H4 (cell line): ENCODE measurements at regions not wholly inside any gene's neighbourhood (a gene's known extent, or its start where the extent isn't known, plus 50 kb on each side); places are given as distances from the start of the nearest gene placed in this dataset.
"Not testable (repeated sequence)": the region's sequence is repeated elsewhere in the genome, so short reads cannot be mapped to it uniquely, and the experiment has no call there.

Experiments used
- DNase-seq: peaks from one replicate; pipeline ENCODE4 v3.0.0-alpha.2; 2015; ENCODE audit warnings: low spot score

GRCh38 chr20:47905628-47906347, 120.5 kb upstream of the SULF2 start:
- DNase-seq: no peak

- not testable (repeated sequence) for DNase-seq
Observed at GRCh38 chr20:47903009-47903408, 117.7 kb upstream of the SULF2 start.

- DNase-seq: not testable (repeated sequence)
Observed at GRCh38 chr20:47899313-47899712, 114.0 kb upstream of the SULF2 start.

- DNase-seq: no peak
Observed at GRCh38 chr20:47897461-47897860, 112.2 kb upstream of the SULF2 start.

- DNase-seq: not testable (repeated sequence)
Observed at GRCh38 chr20:47892681-47893080, 107.4 kb upstream of the SULF2 start.

GRCh38 chr20:47890708-47891107, 105.4 kb upstream of the SULF2 start:
- DNase-seq: not testable (repeated sequence)

GRCh38 chr20:47889751-47890150, 104.5 kb upstream of the SULF2 start:
- DNase-seq: not testable (repeated sequence)

- no peak for DNase-seq
Observed at GRCh38 chr20:47888351-47888750, 103.1 kb upstream of the SULF2 start.

- no peak for DNase-seq
Observed at GRCh38 chr20:47887477-47888080, 102.3 kb upstream of the SULF2 start.

- no peak for DNase-seq
Observed at GRCh38 chr20:47887064-47887463, 101.8 kb upstream of the SULF2 start.

GRCh38 chr20:47886454-47887041, 101.3 kb upstream of the SULF2 start:
- DNase-seq: no peak

- DNase-seq: no peak
Observed at GRCh38 chr20:47885909-47886453, 100.7 kb upstream of the SULF2 start.

- not testable (repeated sequence) for DNase-seq
Observed at GRCh38 chr20:47883940-47884339, 98.7 kb upstream of the SULF2 start.

GRCh38 chr20:47883186-47883585, 97.9 kb upstream of the SULF2 start:
- DNase-seq: no peak

GRCh38 chr20:47879771-47880170, 94.5 kb upstream of the SULF2 start:
- DNase-seq: no peak

- DNase-seq: no peak
Observed at GRCh38 chr20:47878601-47879027, 93.3 kb upstream of the SULF2 start.

GRCh38 chr20:47876311-47877088, 91.2 kb upstream of the SULF2 start:
- no peak for DNase-seq

- DNase-seq: no peak
Observed at GRCh38 chr20:47875297-47876025, 90.2 kb upstream of the SULF2 start.

GRCh38 chr20:47872341-47872740, 87.1 kb upstream of the SULF2 start:
- DNase-seq: no peak

GRCh38 chr20:47870475-47870874, 85.2 kb upstream of the SULF2 start:
- no peak for DNase-seq

- DNase-seq: no peak
Observed at GRCh38 chr20:47868744-47869143, 83.5 kb upstream of the SULF2 start.
